Fibroblast of lung (primary cell): ENCODE measurements at regions not wholly inside any gene's neighbourhood (a gene's known extent, or its start where the extent isn't known, plus 50 kb on each side); places are given as distances from the start of the nearest gene placed in this dataset.

Experiments
- CTCF ChIP-seq, 2 donors: IDR thresholded peaks in 1 of 2; conservative IDR thresholded peaks in 1 of 2; 1 replicate in 1 of 2; 2 replicates in 1 of 2; pipeline ENCODE4 v1.5.1; 2011 to 2012; ENCODE audit warnings: low read length in 2 of 2, control low read depth in 1 of 2, inconsistent platforms in 1 of 2, low read depth in 1 of 2, mild to moderate bottlenecking in 1 of 2
- EZH2 ChIP-seq: IDR thresholded peaks from 2 replicates; pipeline ENCODE4 v1.5.1; 2012; ENCODE audit warnings: low read length, control low read depth, mild to moderate bottlenecking; ENCODE audit errors: missing control alignments

- TF ChIP-seq EZH2 (no peak), CTCF (conservative IDR thresholded peaks at IDR 0.05 in 1 of 2, IDR thresholded peaks at IDR 0.05 in 1 of 2; ENCODE audit: low read depth in 1 of 2, low read length in 2 of 2) (no peak)
These were observed 577.4 kb downstream of the METTL4 start for GRCh38 chr18:1993866-1994265.
